ENCODE measurements at regions not wholly inside any gene's neighbourhood (a gene's known extent, or its start where the extent isn't known, plus 50 kb on each side); places are given as distances from the start of the nearest gene placed in this dataset.

DNA sequence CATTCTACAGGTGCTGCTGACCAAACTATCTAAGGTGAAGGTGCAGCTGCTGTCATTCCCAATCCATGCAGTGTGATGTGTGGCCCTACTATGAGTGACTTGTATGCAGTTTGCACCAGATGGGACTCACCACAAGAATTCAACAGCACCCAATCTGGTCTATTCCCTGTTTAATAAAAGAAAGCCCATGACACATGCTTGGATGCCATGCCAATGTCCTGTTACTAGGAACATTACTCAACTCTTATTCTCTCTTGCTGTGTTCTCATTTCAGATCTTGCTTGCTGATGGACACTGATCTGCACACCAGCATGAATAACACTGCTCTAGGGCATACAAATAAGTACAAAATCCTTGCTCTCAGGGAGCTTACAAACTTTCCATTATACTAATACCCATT lies 221.6 kb upstream of the CDYL start:
- TF ChIP-seq CTCF (IDR thresholded peaks at IDR 0.05) (no peak), POLR2AphosphoS5 (IDR thresholded peaks at IDR 0.05) (no peak), POLR2A (IDR thresholded peaks at IDR 0.05) (no peak)

All from breast epithelium (tissue), 3 donors.